GM23338 (cell line): ENCODE measurements at regions not wholly inside any gene's neighbourhood (a gene's known extent, or its start where the extent isn't known, plus 50 kb on each side); places are given as distances from the start of the nearest gene placed in this dataset.

Experiments
- ATAC-seq: fragments of 200-7000 bp; cut with Tn5 transposase; 3 replicates; pipeline ENCODE4 v1.9.1; 2020
- DNase-seq: peaks from one replicate; pipeline ENCODE4 v3.0.0-alpha.2; 2015; ENCODE audit warnings: low spot score
- H2AFZ ChIP-seq: fragments of 200-600 bp; sonication (generic); 2 replicates; pipeline ENCODE4 v1.8.0; 2016; ENCODE audit warnings: antibody characterized with exemption, mild to moderate bottlenecking, moderate library complexity
- H3F3A ChIP-seq: fragments of 200-600 bp; sonication (generic); replicated peaks from 2 replicates; pipeline ENCODE4 v1.8.0; 2017; ENCODE audit warnings: antibody characterized with exemption, mixed run types, low read depth
- H3K27ac ChIP-seq: fragments of 200-600 bp; sonication (generic); 2 replicates; pipeline ENCODE4 v1.6.1; 2016; ENCODE audit warnings: low read depth
- H3K27me3 ChIP-seq: fragments of 200-600 bp; sonication (generic); 2 replicates; pipeline ENCODE4 v1.8.0; 2016; ENCODE audit warnings: mild to moderate bottlenecking, mixed run types, moderate library complexity; ENCODE audit not compliant: insufficient read depth
- H3K36me3 ChIP-seq: fragments of 200-600 bp; sonication (generic); 2 replicates; pipeline ENCODE4 v1.8.0; 2016; ENCODE audit warnings: mild to moderate bottlenecking; ENCODE audit not compliant: insufficient read depth
- H3K4me1 ChIP-seq: fragments of 200-600 bp; sonication (generic); 2 replicates; pipeline ENCODE4 v1.8.0; 2016; ENCODE audit warnings: mild to moderate bottlenecking, moderate library complexity; ENCODE audit not compliant: insufficient read depth
- H3K4me2 ChIP-seq: fragments of 200-600 bp; sonication (generic); 2 replicates; pipeline ENCODE4 v1.7.1; 2017; ENCODE audit warnings: mixed run types
- H3K4me3 ChIP-seq: fragments of 200-600 bp; sonication (generic); 2 replicates; pipeline ENCODE4 v1.6.1; 2016; ENCODE audit warnings: mixed run types
- H3K79me2 ChIP-seq: fragments of 200-600 bp; sonication (generic); replicated peaks from 2 replicates; pipeline ENCODE4 v1.8.0; 2017; ENCODE audit warnings: mild to moderate bottlenecking; ENCODE audit not compliant: insufficient read depth
- H3K9me2 ChIP-seq: fragments of 200-600 bp; sonication (generic); 2 replicates; pipeline ENCODE4 v1.8.0; 2017; ENCODE audit not compliant: insufficient read depth
- H4K20me1 ChIP-seq: fragments of 200-600 bp; sonication (generic); replicated peaks from 2 replicates; pipeline ENCODE4 v1.8.0; 2017; ENCODE audit warnings: mild to moderate bottlenecking; ENCODE audit not compliant: insufficient read depth
- H3K27ac Mint-ChIP-seq: 2 replicates; pipeline ENCODE4 v1.8.0; 2020; ENCODE audit warnings: inconsistent platforms, mild to moderate bottlenecking, moderate library complexity, mixed read lengths
- H3K27me3 Mint-ChIP-seq: 3 replicates; pipeline ENCODE4 v1.8.0; 2022; ENCODE audit warnings: low read depth, mild to moderate bottlenecking, moderate library complexity, mixed read lengths, inconsistent platforms; ENCODE audit not compliant: insufficient read depth, poor library complexity
- H3K36me3 Mint-ChIP-seq: 3 replicates; pipeline ENCODE4 v1.8.0; 2021; ENCODE audit warnings: low read depth, mild to moderate bottlenecking, inconsistent platforms, moderate library complexity, mixed read lengths
- H3K4me1 Mint-ChIP-seq: 3 replicates; pipeline ENCODE4 v1.8.0; 2020; ENCODE audit warnings: mild to moderate bottlenecking, inconsistent platforms, mixed read lengths
- H3K4me3 Mint-ChIP-seq: 3 replicates; pipeline ENCODE4 v1.8.0; 2021; ENCODE audit warnings: moderate library complexity, mild to moderate bottlenecking, inconsistent platforms, mixed read lengths
- H3K9me3 Mint-ChIP-seq: 3 replicates; pipeline ENCODE4 v1.8.0; 2020; ENCODE audit warnings: moderate library complexity, mild to moderate bottlenecking, inconsistent platforms, mixed read lengths
- CREB1 ChIP-seq: fragments of 250-450 bp; sonication (Bioruptor Pico); IDR thresholded peaks from 2 replicates; pipeline ENCODE4 v1.5.0; 2020; ENCODE audit warnings: low read depth, mild to moderate bottlenecking, moderate library complexity
- EZH2phosphoT487 ChIP-seq: fragments of 200-600 bp; sonication (generic); IDR thresholded peaks from one replicate; pipeline ENCODE4 v1.8.1; 2018; ENCODE audit warnings: antibody characterized with exemption; ENCODE audit not compliant: unreplicated experiment
- JUNB ChIP-seq: IDR thresholded peaks from one replicate; pipeline ENCODE4 v1.6.1; 2016; ENCODE audit warnings: antibody characterized with exemption; ENCODE audit not compliant: unreplicated experiment
- NANOG ChIP-seq: IDR thresholded peaks from 2 replicates; pipeline ENCODE4 v1.6.1; 2016; ENCODE audit warnings: antibody characterized with exemption, borderline replicate concordance
- POLR2AphosphoS5 ChIP-seq: IDR thresholded peaks from 2 replicates; pipeline ENCODE4 v1.6.1; 2016; ENCODE audit warnings: antibody characterized with exemption, low read depth
- STAT1 ChIP-seq: IDR thresholded peaks from one replicate; pipeline ENCODE4 v1.6.1; 2016; ENCODE audit warnings: antibody characterized with exemption; ENCODE audit not compliant: unreplicated experiment
- ZNF331 ChIP-seq: fragments of 250-450 bp; sonication (Bioruptor Pico); IDR thresholded peaks from 2 replicates; pipeline ENCODE4 v1.5.0; 2020; ENCODE audit warnings: low read depth, mild to moderate bottlenecking, moderate library complexity
- TF ChIP-seq, protein P1 (sequence below): IDR thresholded peaks from 2 replicates; pipeline ENCODE4 v1.6.1; 2016; ENCODE audit warnings: antibody characterized with exemption
- TF ChIP-seq, protein P2 (sequence below), 2 experiments: fragments of 200-600 bp in 1 of 2; sonication (generic) in 1 of 2; conservative IDR thresholded peaks; 2 replicates each; pipeline versions ENCODE4 v1.5.1 to v1.6.1; 2016 to 2017; ENCODE audit warnings: antibody characterized with exemption in 2 of 2, low read depth in 2 of 2, mild to moderate bottlenecking in 2 of 2, moderate library complexity in 1 of 2
- TF ChIP-seq, protein P3 (sequence below): IDR thresholded peaks from one replicate; pipeline ENCODE4 v1.6.1; 2018; ENCODE audit warnings: antibody characterized with exemption; ENCODE audit not compliant: unreplicated experiment

DNA sequence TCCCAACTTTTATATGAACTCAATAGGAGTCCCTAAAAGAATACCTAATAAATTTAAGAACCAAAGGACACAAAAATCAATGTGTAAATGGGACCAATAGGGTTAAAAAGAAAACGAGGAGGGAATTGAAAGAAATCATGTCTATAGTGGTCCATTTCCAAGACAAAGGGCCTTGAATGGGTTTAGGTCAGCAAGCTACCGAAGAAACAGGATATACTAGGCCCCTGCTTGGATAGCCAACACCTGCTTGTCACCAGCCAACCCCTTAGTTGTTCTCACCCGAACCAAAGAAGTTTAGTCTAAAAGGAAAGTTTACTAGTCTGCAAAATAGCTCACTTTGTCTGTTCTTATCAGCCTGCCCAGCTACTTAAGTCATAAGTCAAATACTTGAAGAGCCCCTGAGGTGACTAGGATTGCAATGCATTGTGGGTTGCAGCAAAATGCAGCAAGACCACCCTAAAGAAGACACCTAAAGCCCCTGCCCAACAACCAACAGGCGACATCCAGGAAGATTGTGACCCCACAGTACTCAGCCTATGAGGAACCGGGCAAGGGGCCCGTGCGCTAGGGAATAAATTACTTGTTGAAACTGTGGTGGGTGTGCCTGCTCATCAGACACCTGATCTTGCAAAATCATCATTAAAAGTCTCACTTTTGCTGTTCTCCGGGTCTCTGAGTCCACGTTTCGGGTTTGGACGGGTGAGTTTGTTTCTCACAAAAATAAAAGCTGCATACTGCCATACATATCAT is 183.9 kb upstream of the PPP1R26 start (continued):
- TF ChIP-seq, protein P1, sequence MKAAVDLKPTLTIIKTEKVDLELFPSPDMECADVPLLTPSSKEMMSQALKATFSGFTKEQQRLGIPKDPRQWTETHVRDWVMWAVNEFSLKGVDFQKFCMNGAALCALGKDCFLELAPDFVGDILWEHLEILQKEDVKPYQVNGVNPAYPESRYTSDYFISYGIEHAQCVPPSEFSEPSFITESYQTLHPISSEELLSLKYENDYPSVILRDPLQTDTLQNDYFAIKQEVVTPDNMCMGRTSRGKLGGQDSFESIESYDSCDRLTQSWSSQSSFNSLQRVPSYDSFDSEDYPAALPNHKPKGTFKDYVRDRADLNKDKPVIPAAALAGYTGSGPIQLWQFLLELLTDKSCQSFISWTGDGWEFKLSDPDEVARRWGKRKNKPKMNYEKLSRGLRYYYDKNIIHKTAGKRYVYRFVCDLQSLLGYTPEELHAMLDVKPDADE, result no peak
- TF ChIP-seq, protein P2, sequence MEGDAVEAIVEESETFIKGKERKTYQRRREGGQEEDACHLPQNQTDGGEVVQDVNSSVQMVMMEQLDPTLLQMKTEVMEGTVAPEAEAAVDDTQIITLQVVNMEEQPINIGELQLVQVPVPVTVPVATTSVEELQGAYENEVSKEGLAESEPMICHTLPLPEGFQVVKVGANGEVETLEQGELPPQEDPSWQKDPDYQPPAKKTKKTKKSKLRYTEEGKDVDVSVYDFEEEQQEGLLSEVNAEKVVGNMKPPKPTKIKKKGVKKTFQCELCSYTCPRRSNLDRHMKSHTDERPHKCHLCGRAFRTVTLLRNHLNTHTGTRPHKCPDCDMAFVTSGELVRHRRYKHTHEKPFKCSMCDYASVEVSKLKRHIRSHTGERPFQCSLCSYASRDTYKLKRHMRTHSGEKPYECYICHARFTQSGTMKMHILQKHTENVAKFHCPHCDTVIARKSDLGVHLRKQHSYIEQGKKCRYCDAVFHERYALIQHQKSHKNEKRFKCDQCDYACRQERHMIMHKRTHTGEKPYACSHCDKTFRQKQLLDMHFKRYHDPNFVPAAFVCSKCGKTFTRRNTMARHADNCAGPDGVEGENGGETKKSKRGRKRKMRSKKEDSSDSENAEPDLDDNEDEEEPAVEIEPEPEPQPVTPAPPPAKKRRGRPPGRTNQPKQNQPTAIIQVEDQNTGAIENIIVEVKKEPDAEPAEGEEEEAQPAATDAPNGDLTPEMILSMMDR (conservative IDR thresholded peaks at IDR 0.05; ENCODE audit: low read depth in 2 of 2), result no peak
- TF ChIP-seq ZNF331 (CRISPR knock-in tag) (no peak), NANOG (peak; percentile 25; the same call in 1 of the 2 replicates), EZH2phosphoT487 (no peak)

DNA sequence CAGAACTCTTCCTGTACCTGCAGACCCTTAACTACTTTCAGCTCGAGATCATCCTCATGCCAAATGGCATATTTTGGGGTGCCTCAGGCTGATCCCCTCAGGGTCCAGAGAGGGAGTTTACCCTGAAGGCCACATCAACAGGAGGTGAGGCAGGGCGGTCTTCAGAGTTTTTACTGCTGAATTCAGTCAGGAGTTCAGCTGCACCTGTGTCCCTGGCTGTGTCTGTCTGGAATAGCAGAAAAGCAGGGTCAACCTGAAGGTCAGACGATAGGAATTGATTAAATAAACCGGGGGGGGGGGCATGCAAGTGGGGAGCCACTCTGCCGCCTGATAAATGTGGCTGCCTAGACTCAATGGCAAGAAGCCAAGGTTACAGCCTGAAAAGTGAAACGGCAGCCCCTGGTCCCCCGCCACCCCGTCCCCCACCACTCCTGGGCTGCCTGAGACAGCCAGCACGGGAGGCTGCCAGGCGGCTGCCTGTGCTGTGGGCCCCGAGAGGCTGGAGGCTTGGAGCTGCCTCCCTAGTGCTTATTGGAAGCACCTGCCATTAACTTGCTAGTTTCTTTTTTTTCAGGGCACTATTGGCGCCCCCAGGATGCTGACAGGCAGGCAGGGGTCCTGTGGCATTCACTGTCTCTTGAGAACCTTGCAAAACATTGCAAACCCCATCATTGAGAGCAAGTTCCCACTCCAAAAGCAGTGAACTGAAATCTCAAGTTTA is 182.7 kb upstream of the PPP1R26 start:
- Histone ChIP-seq H3K4me1 (peaks cover 22% of the 10 kb centered on the region), H3K4me2 (no peak overlapping the region), H3K36me3 (no peaks in the 10 kb centered on the region), H3K27ac (no peak overlapping the region), H3K79me2 (no peaks in the 10 kb centered on the region), H3K4me3 (no peak overlapping the region), H4K20me1 (no peaks in the 10 kb centered on the region), H3K9me2 (no peaks in the 10 kb centered on the region), H3K27me3 (no peaks in the 10 kb centered on the region), H2AFZ (no peak overlapping the region), H3F3A (no peaks in the 10 kb centered on the region)
- DNase-seq (no peak), ATAC-seq (peak; percentile 46)
- Mint-ChIP-seq H3K27ac (peak overlapping the region; percentile 25; the same call in 1 of the 2 replicates), H3K9me3 (no peaks in the 10 kb centered on the region), H3K27me3 (peaks cover 15% of the 10 kb centered on the region), H3K36me3 (no peaks in the 10 kb centered on the region), H3K4me3 (no peak overlapping the region), H3K4me1 (peaks cover 39% of the 10 kb centered on the region)
- TF ChIP-seq ZNF331 (CRISPR knock-in tag), result no peak
- TF ChIP-seq CREB1 (CRISPR knock-in tag), result no peak
- TF ChIP-seq POLR2AphosphoS5, result no peak
- no peak for TF ChIP-seq EZH2phosphoT487
- no peak for TF ChIP-seq JUNB
- TF ChIP-seq, protein P2 (conservative IDR thresholded peaks at IDR 0.05; ENCODE audit: low read depth in 2 of 2), result no peak
- TF ChIP-seq STAT1, result no peak
- TF ChIP-seq, protein P3, sequence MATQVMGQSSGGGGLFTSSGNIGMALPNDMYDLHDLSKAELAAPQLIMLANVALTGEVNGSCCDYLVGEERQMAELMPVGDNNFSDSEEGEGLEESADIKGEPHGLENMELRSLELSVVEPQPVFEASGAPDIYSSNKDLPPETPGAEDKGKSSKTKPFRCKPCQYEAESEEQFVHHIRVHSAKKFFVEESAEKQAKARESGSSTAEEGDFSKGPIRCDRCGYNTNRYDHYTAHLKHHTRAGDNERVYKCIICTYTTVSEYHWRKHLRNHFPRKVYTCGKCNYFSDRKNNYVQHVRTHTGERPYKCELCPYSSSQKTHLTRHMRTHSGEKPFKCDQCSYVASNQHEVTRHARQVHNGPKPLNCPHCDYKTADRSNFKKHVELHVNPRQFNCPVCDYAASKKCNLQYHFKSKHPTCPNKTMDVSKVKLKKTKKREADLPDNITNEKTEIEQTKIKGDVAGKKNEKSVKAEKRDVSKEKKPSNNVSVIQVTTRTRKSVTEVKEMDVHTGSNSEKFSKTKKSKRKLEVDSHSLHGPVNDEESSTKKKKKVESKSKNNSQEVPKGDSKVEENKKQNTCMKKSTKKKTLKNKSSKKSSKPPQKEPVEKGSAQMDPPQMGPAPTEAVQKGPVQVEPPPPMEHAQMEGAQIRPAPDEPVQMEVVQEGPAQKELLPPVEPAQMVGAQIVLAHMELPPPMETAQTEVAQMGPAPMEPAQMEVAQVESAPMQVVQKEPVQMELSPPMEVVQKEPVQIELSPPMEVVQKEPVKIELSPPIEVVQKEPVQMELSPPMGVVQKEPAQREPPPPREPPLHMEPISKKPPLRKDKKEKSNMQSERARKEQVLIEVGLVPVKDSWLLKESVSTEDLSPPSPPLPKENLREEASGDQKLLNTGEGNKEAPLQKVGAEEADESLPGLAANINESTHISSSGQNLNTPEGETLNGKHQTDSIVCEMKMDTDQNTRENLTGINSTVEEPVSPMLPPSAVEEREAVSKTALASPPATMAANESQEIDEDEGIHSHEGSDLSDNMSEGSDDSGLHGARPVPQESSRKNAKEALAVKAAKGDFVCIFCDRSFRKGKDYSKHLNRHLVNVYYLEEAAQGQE, result no peak
- no peak for TF ChIP-seq NANOG
